HG02588 (cell line): ENCODE measurements at regions not wholly inside any gene's neighbourhood (a gene's known extent, or its start where the extent isn't known, plus 50 kb on each side); places are given as distances from the start of the nearest gene placed in this dataset.
"Not testable (repeated sequence)": the region's sequence is repeated elsewhere in the genome, so short reads cannot be mapped to it uniquely, and the experiment has no call there.

Experiments
- ATAC-seq: cut with Tn5 transposase; IDR thresholded peaks from one replicate; pipeline ENCODE4 v1.9.1; 2021; ENCODE audit warnings: mild to moderate bottlenecking, moderate library complexity; ENCODE audit not compliant: unreplicated experiment

GRCh38 chr1:213622365-213623063 lies 365.3 kb upstream of the PROX1 start:
- peak; percentile 77 for ATAC-seq

GRCh38 chr1:213623064-213623581 lies 364.6 kb upstream of the PROX1 start:
- ATAC-seq: no peak

GRCh38 chr1:213623862-213624261 lies 363.9 kb upstream of the PROX1 start:
- no peak for ATAC-seq

GRCh38 chr1:213636778-213637177 lies 351.0 kb upstream of the PROX1 start:
- ATAC-seq: not testable (repeated sequence)

GRCh38 chr1:213641312-213641711 lies 346.5 kb upstream of the PROX1 start:
- no peak for ATAC-seq

- no peak for ATAC-seq
Measured at GRCh38 chr1:213643360-213643759, 344.4 kb upstream of the PROX1 start.

- ATAC-seq: no peak
Measured at GRCh38 chr1:213647864-213648650, 339.7 kb upstream of the PROX1 start.

GRCh38 chr1:213649373-213649772 lies 338.4 kb upstream of the PROX1 start:
- ATAC-seq: no peak

GRCh38 chr1:213650603-213651002 lies 337.2 kb upstream of the PROX1 start:
- no peak for ATAC-seq

- no peak for ATAC-seq
Measured at GRCh38 chr1:213651077-213651476, 336.7 kb upstream of the PROX1 start.

- no peak for ATAC-seq
Measured at GRCh38 chr1:213652109-213652508, 335.7 kb upstream of the PROX1 start.

GRCh38 chr1:213656039-213656438 lies 331.7 kb upstream of the PROX1 start:
- ATAC-seq: no peak

GRCh38 chr1:213656503-213656902 lies 331.3 kb upstream of the PROX1 start:
- ATAC-seq: no peak

GRCh38 chr1:213657013-213657412 lies 330.8 kb upstream of the PROX1 start:
- no peak for ATAC-seq

- no peak for ATAC-seq
Measured at GRCh38 chr1:213657879-213658278, 329.9 kb upstream of the PROX1 start.

- no peak for ATAC-seq
Measured at GRCh38 chr1:213658457-213658856, 329.3 kb upstream of the PROX1 start.

GRCh38 chr1:213659580-213660547 lies 327.9 kb upstream of the PROX1 start:
- no peak for ATAC-seq

- ATAC-seq: no peak
Measured at GRCh38 chr1:213661302-213661701, 326.5 kb upstream of the PROX1 start.

- ATAC-seq: no peak
Measured at GRCh38 chr1:213666113-213666512, 321.7 kb upstream of the PROX1 start.

GRCh38 chr1:213666922-213667321 lies 320.9 kb upstream of the PROX1 start:
- no peak for ATAC-seq

GRCh38 chr1:213669512-213669911 lies 318.3 kb upstream of the PROX1 start:
- ATAC-seq: no peak
